ENCODE measurements at regions not wholly inside any gene's neighbourhood (a gene's known extent, or its start where the extent isn't known, plus 50 kb on each side); places are given as distances from the start of the nearest gene placed in this dataset.

DNA sequence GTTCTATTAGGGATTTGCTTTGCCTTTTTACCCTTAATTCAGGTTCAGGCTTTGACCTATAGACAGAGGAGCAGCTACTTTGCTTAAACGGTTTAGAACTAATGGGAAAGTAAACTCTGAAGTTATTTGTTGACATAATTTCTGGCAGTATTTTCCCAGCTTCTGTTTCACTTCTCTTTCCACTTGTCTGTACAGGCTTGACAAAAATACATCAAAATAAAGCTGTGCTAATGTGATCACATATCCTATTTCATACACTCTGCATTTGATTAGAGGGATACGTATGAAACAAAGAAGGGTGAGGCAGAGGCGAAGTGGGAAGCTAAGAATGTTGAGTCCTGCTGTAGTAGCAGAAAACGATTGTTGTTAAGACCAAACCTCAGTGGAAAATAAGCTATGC, 389.1 kb upstream of the RARB start:
- TF ChIP-seq CTCF (IDR thresholded peaks at IDR 0.05), result no peak
- no peak for TF ChIP-seq POLR2A (IDR thresholded peaks at IDR 0.05)
